ENCODE measurements at regions not wholly inside any gene's neighbourhood (a gene's known extent, or its start where the extent isn't known, plus 50 kb on each side); places are given as distances from the start of the nearest gene placed in this dataset.

DNA sequence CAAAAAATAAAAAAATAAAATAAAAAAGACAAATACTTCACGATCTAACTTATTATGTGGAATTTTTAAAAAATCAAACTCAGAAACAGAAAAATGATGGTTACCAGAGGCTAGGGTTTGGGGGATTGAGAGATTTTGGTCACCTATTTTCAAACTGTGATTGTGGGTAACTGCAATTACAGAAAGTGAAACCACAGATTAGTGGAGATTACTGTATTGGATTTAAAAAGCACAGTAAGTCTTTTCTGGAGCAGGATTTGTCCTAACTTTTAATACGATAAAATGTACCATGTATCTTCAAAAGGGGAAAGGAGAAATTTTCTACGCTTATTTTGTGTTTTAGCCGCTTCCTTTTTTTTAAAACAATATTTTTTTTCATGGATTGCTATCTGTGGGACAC lies 1204.9 kb upstream of the LRRTM3 start:
- Histone ChIP-seq H3K36me3 (no peaks in the 10 kb centered on the region), H3K9me3 (no peaks in the 10 kb centered on the region), H3K27me3 (no peaks in the 10 kb centered on the region), H3K4me1 (ENCODE audit: control insufficient read depth in 1 of 2, insufficient read depth in 1 of 2, low read depth in 1 of 2, low read length in 1 of 2) (no peaks in the 10 kb centered on the region), H3K27ac (no peak overlapping the region), H3K4me3 (ENCODE audit: low read depth in 1 of 2, low read length in 1 of 2) (no peak overlapping the region)
- TF ChIP-seq, protein P1, sequence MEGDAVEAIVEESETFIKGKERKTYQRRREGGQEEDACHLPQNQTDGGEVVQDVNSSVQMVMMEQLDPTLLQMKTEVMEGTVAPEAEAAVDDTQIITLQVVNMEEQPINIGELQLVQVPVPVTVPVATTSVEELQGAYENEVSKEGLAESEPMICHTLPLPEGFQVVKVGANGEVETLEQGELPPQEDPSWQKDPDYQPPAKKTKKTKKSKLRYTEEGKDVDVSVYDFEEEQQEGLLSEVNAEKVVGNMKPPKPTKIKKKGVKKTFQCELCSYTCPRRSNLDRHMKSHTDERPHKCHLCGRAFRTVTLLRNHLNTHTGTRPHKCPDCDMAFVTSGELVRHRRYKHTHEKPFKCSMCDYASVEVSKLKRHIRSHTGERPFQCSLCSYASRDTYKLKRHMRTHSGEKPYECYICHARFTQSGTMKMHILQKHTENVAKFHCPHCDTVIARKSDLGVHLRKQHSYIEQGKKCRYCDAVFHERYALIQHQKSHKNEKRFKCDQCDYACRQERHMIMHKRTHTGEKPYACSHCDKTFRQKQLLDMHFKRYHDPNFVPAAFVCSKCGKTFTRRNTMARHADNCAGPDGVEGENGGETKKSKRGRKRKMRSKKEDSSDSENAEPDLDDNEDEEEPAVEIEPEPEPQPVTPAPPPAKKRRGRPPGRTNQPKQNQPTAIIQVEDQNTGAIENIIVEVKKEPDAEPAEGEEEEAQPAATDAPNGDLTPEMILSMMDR (IDR thresholded peaks at IDR 0.05), result no peak

DNA sequence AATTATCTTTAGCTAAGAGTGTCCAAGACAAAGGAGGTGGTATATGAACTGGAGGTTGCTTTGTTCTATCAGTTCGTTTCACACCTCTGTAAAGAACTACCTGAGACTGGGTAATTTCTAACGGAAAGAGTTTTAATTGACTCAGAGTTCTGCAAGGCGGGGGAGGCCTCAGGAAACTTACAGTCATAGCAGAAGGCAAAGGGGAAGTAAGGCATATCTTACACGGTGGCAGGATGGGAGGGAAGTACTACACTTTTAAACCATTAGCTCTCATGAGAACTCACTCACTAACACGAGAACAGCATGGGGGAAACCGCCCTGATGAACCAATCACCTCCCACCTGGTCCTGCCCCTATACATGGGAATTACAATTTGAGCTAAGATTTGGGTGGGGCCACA lies 1202.3 kb upstream of the LRRTM3 start:
- Histone ChIP-seq H3K27me3 (no peaks in the 10 kb centered on the region), H3K4me1 (ENCODE audit: control insufficient read depth in 1 of 2, insufficient read depth in 1 of 2, low read depth in 1 of 2, low read length in 1 of 2) (no peaks in the 10 kb centered on the region), H3K9me3 (no peaks in the 10 kb centered on the region), H3K27ac (no peak overlapping the region), H3K36me3 (no peaks in the 10 kb centered on the region), H3K4me3 (ENCODE audit: low read depth in 1 of 2, low read length in 1 of 2) (no peak overlapping the region)
- TF ChIP-seq, protein P1 (IDR thresholded peaks at IDR 0.05), result no peak

DNA sequence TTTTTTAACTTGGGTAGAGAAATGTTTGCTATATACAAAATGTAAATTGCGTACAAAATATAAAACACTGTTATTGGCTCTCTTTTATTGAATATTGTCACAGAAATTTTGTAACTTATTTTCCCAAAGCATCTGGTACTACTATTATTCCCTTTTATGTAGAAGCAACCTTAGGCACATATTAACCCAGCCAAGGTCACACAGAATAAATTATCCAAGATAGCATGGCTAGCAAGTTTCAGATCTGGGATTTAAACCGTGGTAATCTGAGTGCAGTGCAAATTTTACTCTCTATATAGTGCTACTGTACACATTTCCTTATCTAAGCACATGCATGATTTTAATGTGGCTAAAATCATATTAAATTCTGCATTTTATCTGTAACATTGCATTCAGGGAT lies 1190.5 kb upstream of the LRRTM3 start:
- TF ChIP-seq, protein P1 (IDR thresholded peaks at IDR 0.05), result no peak
- H3K27ac ChIP-seq, result no peak overlapping the region
- no peaks in the 10 kb centered on the region for H3K27me3 ChIP-seq
- no peaks in the 10 kb centered on the region for H3K9me3 ChIP-seq
- no peak overlapping the region for H3K4me3 ChIP-seq (ENCODE audit: low read depth in 1 of 2, low read length in 1 of 2)
- H3K4me1 ChIP-seq (ENCODE audit: control insufficient read depth in 1 of 2, insufficient read depth in 1 of 2, low read depth in 1 of 2, low read length in 1 of 2), result no peaks in the 10 kb centered on the region
- H3K36me3 ChIP-seq, result no peaks in the 10 kb centered on the region

DNA sequence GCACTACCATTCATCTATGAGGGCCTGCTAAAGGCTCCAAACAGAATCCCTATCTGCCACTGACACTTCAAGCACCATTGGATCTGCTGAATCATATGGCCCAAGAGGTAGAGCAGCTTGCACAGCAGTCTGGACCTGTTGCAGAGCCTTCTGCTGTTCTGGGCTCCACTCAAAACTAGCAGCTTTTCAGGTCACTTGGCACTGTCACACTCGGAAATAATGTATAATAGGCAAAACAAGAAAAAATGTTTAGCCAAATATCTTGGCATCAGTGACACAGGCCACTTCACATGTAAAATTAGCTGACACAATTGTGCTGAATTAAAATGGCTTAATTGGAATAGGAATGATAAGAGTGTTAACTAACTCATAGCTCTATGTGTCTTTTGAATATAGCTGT lies 1182.9 kb upstream of the LRRTM3 start:
- no peaks in the 10 kb centered on the region for H3K36me3 ChIP-seq
- H3K27ac ChIP-seq, result no peak overlapping the region
- no peaks in the 10 kb centered on the region for H3K4me1 ChIP-seq (ENCODE audit: control insufficient read depth in 1 of 2, insufficient read depth in 1 of 2, low read depth in 1 of 2, low read length in 1 of 2)
- TF ChIP-seq, protein P1 (IDR thresholded peaks at IDR 0.05), result no peak
- no peaks in the 10 kb centered on the region for H3K27me3 ChIP-seq
- no peak overlapping the region for H3K4me3 ChIP-seq (ENCODE audit: low read depth in 1 of 2, low read length in 1 of 2)
- no peaks in the 10 kb centered on the region for H3K9me3 ChIP-seq

- no peaks in the 10 kb centered on the region for H3K36me3 ChIP-seq
- no peak overlapping the region for H3K27ac ChIP-seq
- H3K9me3 ChIP-seq, result no peaks in the 10 kb centered on the region
- TF ChIP-seq, protein P1 (IDR thresholded peaks at IDR 0.05), result no peak
- H3K4me1 ChIP-seq (ENCODE audit: control insufficient read depth in 1 of 2, insufficient read depth in 1 of 2, low read depth in 1 of 2, low read length in 1 of 2), result no peaks in the 10 kb centered on the region
- H3K27me3 ChIP-seq, result no peaks in the 10 kb centered on the region
- no peak overlapping the region for H3K4me3 ChIP-seq (ENCODE audit: low read depth in 1 of 2, low read length in 1 of 2)
These were observed 1174.6 kb upstream of the LRRTM3 start for GRCh38 chr10:65751218-65751617.

- H3K36me3 ChIP-seq, result no peaks in the 10 kb centered on the region
These were observed 1173.9 kb upstream of the LRRTM3 start for GRCh38 chr10:65751896-65752295.

More at GRCh38 chr10:65751896-65752295, 1173.9 kb upstream of the LRRTM3 start:
- H3K4me3 ChIP-seq (ENCODE audit: low read depth in 1 of 2, low read length in 1 of 2), result no peak overlapping the region
- H3K9me3 ChIP-seq, result no peaks in the 10 kb centered on the region
- H3K4me1 ChIP-seq (ENCODE audit: control insufficient read depth in 1 of 2, insufficient read depth in 1 of 2, low read depth in 1 of 2, low read length in 1 of 2), result no peaks in the 10 kb centered on the region
- TF ChIP-seq, protein P1 (IDR thresholded peaks at IDR 0.05), result no peak
- no peaks in the 10 kb centered on the region for H3K27me3 ChIP-seq
- H3K27ac ChIP-seq, result no peak overlapping the region
